Smooth muscle cell (in vitro differentiated cells): ENCODE measurements at regions not wholly inside any gene's neighbourhood (a gene's known extent, or its start where the extent isn't known, plus 50 kb on each side); places are given as distances from the start of the nearest gene placed in this dataset.

Experiments
- DNase-seq: peaks from one replicate; lab custom pipeline; 2025; ENCODE audit not compliant: unreplicated experiment; lab: John Stamatoyannopoulos, UW
- H2AFZ ChIP-seq: fragments of 200-600 bp; sonication (generic); 2 replicates; pipeline ENCODE4 v1.6.0; 2016; ENCODE audit warnings: antibody characterized with exemption, low read depth, mild to moderate bottlenecking
- H3F3A ChIP-seq: fragments of 200-600 bp; sonication (generic); 2 replicates; pipeline ENCODE4 v1.6.0; 2017; ENCODE audit warnings: antibody characterized with exemption, low read depth
- H3K27ac ChIP-seq: fragments of 200-600 bp; sonication (generic); 2 replicates; pipeline ENCODE4 v1.5.1; 2016; ENCODE audit warnings: low read depth, mild to moderate bottlenecking
- H3K27me3 ChIP-seq: fragments of 200-600 bp; sonication (generic); 2 replicates; pipeline ENCODE4 v1.6.1; 2016; ENCODE audit warnings: low read depth, mild to moderate bottlenecking
- H3K36me3 ChIP-seq: fragments of 200-600 bp; sonication (generic); 2 replicates; pipeline ENCODE4 v1.5.1; 2016; ENCODE audit warnings: low read depth
- H3K4me1 ChIP-seq: fragments of 200-600 bp; sonication (generic); 2 replicates; pipeline ENCODE4 v1.5.1; 2016; ENCODE audit warnings: low read depth
- H3K4me2 ChIP-seq: fragments of 200-600 bp; sonication (generic); 2 replicates; pipeline ENCODE4 v1.6.0; 2016; ENCODE audit warnings: mild to moderate bottlenecking
- H3K4me3 ChIP-seq: fragments of 200-600 bp; sonication (generic); 2 replicates; pipeline ENCODE4 v1.5.1; 2016; ENCODE audit warnings: mild to moderate bottlenecking
- H3K79me2 ChIP-seq: fragments of 200-600 bp; sonication (generic); 2 replicates; pipeline ENCODE4 v1.6.0; 2016; ENCODE audit warnings: low read depth, mild to moderate bottlenecking
- H3K9ac ChIP-seq: fragments of 200-600 bp; sonication (generic); 2 replicates; pipeline ENCODE4 v1.6.0; 2016; ENCODE audit warnings: low read depth
- H3K9me3 ChIP-seq: fragments of 200-600 bp; sonication (generic); replicated peaks from 2 replicates; pipeline ENCODE4 v1.5.1; 2016; ENCODE audit warnings: low read depth
- H4K20me1 ChIP-seq: fragments of 200-600 bp; sonication (generic); 2 replicates; pipeline ENCODE4 v1.6.0; 2016; ENCODE audit warnings: low read depth
- CTCF ChIP-seq: fragments of 200-600 bp; sonication (generic); IDR thresholded peaks from 2 replicates; pipeline ENCODE4 v1.5.1; 2017; ENCODE audit warnings: borderline replicate concordance, mild to moderate bottlenecking, antibody characterized with exemption; ENCODE audit not compliant: insufficient read depth, poor library complexity, severe bottlenecking
- WGBS: methylation state at CpG from one replicate; pipeline ENCODE4 v1.1.7; 2016; ENCODE audit warnings: low lambda C conversion rate; 5-methylcytosine and 5-hydroxymethylcytosine counted together

GRCh38 chr10:43703286-43703685, 54.6 kb upstream of the ZNF32 start:
- Histone ChIP-seq H3K4me2 (no peak overlapping the region), H3K4me1 (peaks cover 4% of the 10 kb centered on the region)
- 87% methylated on average over 13 of the region's 13 CpGs for WGBS

GRCh38 chr10:43702936-43703281, 54.2 kb upstream of the ZNF32 start:
- Histone ChIP-seq H3K4me3 (no peak overlapping the region), H3K4me1 (peaks cover 4% of the 10 kb centered on the region), H3K27me3 (peaks cover 7% of the 10 kb centered on the region), H4K20me1 (no peaks in the 10 kb centered on the region), H3K9me3 (no peaks in the 10 kb centered on the region), H3K27ac (no peak overlapping the region), H3K4me2 (no peak overlapping the region), H3F3A (no peaks in the 10 kb centered on the region), H3K9ac (no peak overlapping the region), H3K79me2 (no peaks in the 10 kb centered on the region), H2AFZ (no peak overlapping the region), H3K36me3 (no peaks in the 10 kb centered on the region)
- 96% methylated on average over 19 of the region's 19 CpGs for WGBS
- no peak for TF ChIP-seq CTCF
- no peak for DNase-seq

More at GRCh38 chr10:43703286-43703685, 54.6 kb upstream of the ZNF32 start:
- no peaks in the 10 kb centered on the region for H3K79me2 ChIP-seq
- H3K27ac ChIP-seq = no peak overlapping the region
- no peaks in the 10 kb centered on the region for H3F3A ChIP-seq
- no peak overlapping the region for H3K4me3 ChIP-seq
- peaks cover 7% of the 10 kb centered on the region for H3K27me3 ChIP-seq
- no peak for TF ChIP-seq CTCF
- no peak for DNase-seq
- no peaks in the 10 kb centered on the region for H3K36me3 ChIP-seq
- no peak overlapping the region for H3K9ac ChIP-seq
- H4K20me1 ChIP-seq = no peaks in the 10 kb centered on the region
- H3K9me3 ChIP-seq = no peaks in the 10 kb centered on the region
- H2AFZ ChIP-seq = no peak overlapping the region

- Histone ChIP-seq H3K79me2 (no peaks in the 10 kb centered on the region), H3K9me3 (no peaks in the 10 kb centered on the region), H4K20me1 (no peaks in the 10 kb centered on the region), H3K4me2 (no peak overlapping the region), H3K27ac (no peak overlapping the region), H3F3A (no peaks in the 10 kb centered on the region), H3K4me1 (peaks cover 4% of the 10 kb centered on the region), H3K4me3 (no peak overlapping the region), H3K9ac (no peak overlapping the region), H3K27me3 (peaks cover 7% of the 10 kb centered on the region), H2AFZ (no peak overlapping the region), H3K36me3 (no peaks in the 10 kb centered on the region)
- no peak for TF ChIP-seq CTCF
- DNase-seq = no peak
- WGBS = 92% methylated on average over 33 of the region's 33 CpGs
Measured at GRCh38 chr10:43702213-43702935, 53.7 kb upstream of the ZNF32 start.

- no peaks in the 10 kb centered on the region for H3K36me3 ChIP-seq
- 96% methylated on average over 7 of the region's 7 CpGs for WGBS
- no peak overlapping the region for H3K4me3 ChIP-seq
- no peak for DNase-seq
- H3K79me2 ChIP-seq = no peaks in the 10 kb centered on the region
- no peak overlapping the region for H3K4me2 ChIP-seq
- peaks cover 7% of the 10 kb centered on the region for H3K27me3 ChIP-seq
- no peaks in the 10 kb centered on the region for H3K9me3 ChIP-seq
- no peaks in the 10 kb centered on the region for H3F3A ChIP-seq
- H2AFZ ChIP-seq = no peak overlapping the region
- peaks cover 4% of the 10 kb centered on the region for H3K4me1 ChIP-seq
- TF ChIP-seq CTCF = no peak
- H4K20me1 ChIP-seq = no peaks in the 10 kb centered on the region
- H3K9ac ChIP-seq = no peak overlapping the region
- H3K27ac ChIP-seq = no peak overlapping the region
Measured at GRCh38 chr10:43701295-43701694, 52.6 kb upstream of the ZNF32 start.
